ENCODE measurements at regions not wholly inside any gene's neighbourhood (a gene's known extent, or its start where the extent isn't known, plus 50 kb on each side); places are given as distances from the start of the nearest gene placed in this dataset.
"Not testable (repeated sequence)": the region's sequence is repeated elsewhere in the genome, so short reads cannot be mapped to it uniquely, and the experiment has no call there.

- H3K4me3 ChIP-seq, result no peak overlapping the region
- DNase-seq (ENCODE audit: low spot score in 2 of 2), result no peak
- H3K4me1 ChIP-seq, result no peaks in the 10 kb centered on the region
- TF ChIP-seq CTCF (IDR thresholded peaks at IDR 0.05) (no peak), POLR2A (IDR thresholded peaks at IDR 0.05) (no peak), POLR2AphosphoS5 (IDR thresholded peaks at IDR 0.05) (no peak)
- H3K27me3 ChIP-seq, result no peaks in the 10 kb centered on the region
- no peaks in the 10 kb centered on the region for H3K36me3 ChIP-seq
- intact Hi-C loops (cut with DNase I; ENCODE audit: low total_unique reads), result no loop called here
- no peaks in the 10 kb centered on the region for H3K9me3 ChIP-seq
- no peak overlapping the region for H3K27ac ChIP-seq
Measured at GRCh38 chr7:50921114-50921813, 138.6 kb upstream of the GRB10 start.

- no peaks in the 10 kb centered on the region for H3K36me3 ChIP-seq
- no peak for DNase-seq (ENCODE audit: low spot score in 2 of 2)
- H3K4me3 ChIP-seq, result no peak overlapping the region
- no peaks in the 10 kb centered on the region for H3K9me3 ChIP-seq
- H3K4me1 ChIP-seq, result no peaks in the 10 kb centered on the region
- no peak for TF ChIP-seq POLR2A (IDR thresholded peaks at IDR 0.05)
- TF ChIP-seq CTCF (IDR thresholded peaks at IDR 0.05), result no peak
- TF ChIP-seq POLR2AphosphoS5 (IDR thresholded peaks at IDR 0.05), result no peak
- intact Hi-C loops (cut with DNase I; ENCODE audit: low total_unique reads), result no loop called here
- H3K27ac ChIP-seq, result no peak overlapping the region
- H3K27me3 ChIP-seq, result no peaks in the 10 kb centered on the region
Measured at GRCh38 chr7:50920031-50920635, 137.4 kb upstream of the GRB10 start.

GRCh38 chr7:50915621-50916020 is 132.9 kb upstream of the GRB10 start:
- Histone ChIP-seq H3K27ac (no peak overlapping the region), H3K4me1 (no peaks in the 10 kb centered on the region), H3K27me3 (no peaks in the 10 kb centered on the region), H3K4me3 (no peak overlapping the region), H3K36me3 (no peaks in the 10 kb centered on the region), H3K9me3 (no peaks in the 10 kb centered on the region)
- TF ChIP-seq POLR2AphosphoS5 (IDR thresholded peaks at IDR 0.05) (no peak), POLR2A (IDR thresholded peaks at IDR 0.05) (no peak), CTCF (IDR thresholded peaks at IDR 0.05) (no peak)
- intact Hi-C loops (cut with DNase I; ENCODE audit: low total_unique reads), result no loop called here
- no peak for DNase-seq (ENCODE audit: low spot score in 2 of 2)

GRCh38 chr7:50914460-50914859 is 131.8 kb upstream of the GRB10 start:
- TF ChIP-seq CTCF (IDR thresholded peaks at IDR 0.05) (no peak), POLR2A (IDR thresholded peaks at IDR 0.05) (no peak), POLR2AphosphoS5 (IDR thresholded peaks at IDR 0.05) (no peak)
- H3K27me3 ChIP-seq, result no peaks in the 10 kb centered on the region
- H3K4me1 ChIP-seq, result no peaks in the 10 kb centered on the region
- no peaks in the 10 kb centered on the region for H3K36me3 ChIP-seq
- DNase-seq (ENCODE audit: low spot score in 2 of 2), result no peak
- no peak overlapping the region for H3K27ac ChIP-seq
- no peaks in the 10 kb centered on the region for H3K9me3 ChIP-seq
- H3K4me3 ChIP-seq, result no peak overlapping the region
- intact Hi-C loops (cut with DNase I; ENCODE audit: low total_unique reads), result no loop called here

- no peak overlapping the region for H3K27ac ChIP-seq
- no peak overlapping the region for H3K4me3 ChIP-seq
- TF ChIP-seq POLR2A (IDR thresholded peaks at IDR 0.05) (no peak), POLR2AphosphoS5 (IDR thresholded peaks at IDR 0.05) (no peak), CTCF (IDR thresholded peaks at IDR 0.05) (no peak)
- DNase-seq (ENCODE audit: low spot score in 2 of 2), result no peak
- H3K4me1 ChIP-seq, result no peaks in the 10 kb centered on the region
- H3K9me3 ChIP-seq, result peaks cover 7 to 11% of the 10 kb centered on the region in 2 donors
- no peaks in the 10 kb centered on the region for H3K27me3 ChIP-seq
- intact Hi-C loops (cut with DNase I; ENCODE audit: low total_unique reads), result no loop called here
- no peaks in the 10 kb centered on the region for H3K36me3 ChIP-seq
Measured at GRCh38 chr7:50908628-50909290, 126.1 kb upstream of the GRB10 start.

GRCh38 chr7:50898604-50899477 is 116.1 kb upstream of the GRB10 start:
- DNase-seq (ENCODE audit: low spot score in 2 of 2); H3K27me3 ChIP-seq; H3K4me1 ChIP-seq; intact Hi-C loops (cut with DNase I; ENCODE audit: low total_unique reads); H3K4me3 ChIP-seq; H3K36me3 ChIP-seq; H3K9me3 ChIP-seq; H3K27ac ChIP-seq: not testable (repeated sequence)

- H3K27me3 ChIP-seq; H3K4me1 ChIP-seq; intact Hi-C loops (cut with DNase I; ENCODE audit: low total_unique reads); H3K27ac ChIP-seq; H3K9me3 ChIP-seq; DNase-seq (ENCODE audit: low spot score in 2 of 2); H3K36me3 ChIP-seq; H3K4me3 ChIP-seq: not testable (repeated sequence)
Measured at GRCh38 chr7:50887061-50887460, 104.4 kb upstream of the GRB10 start.

Data from breast epithelium (tissue), 4 donors.